ENCODE measurements at regions not wholly inside any gene's neighbourhood (a gene's known extent, or its start where the extent isn't known, plus 50 kb on each side); places are given as distances from the start of the nearest gene placed in this dataset.

GRCh38 chrX:33465137-33465536 lies 253.8 kb upstream of the DMD start:
- peak; percentile 16 for DNase-seq

DNA sequence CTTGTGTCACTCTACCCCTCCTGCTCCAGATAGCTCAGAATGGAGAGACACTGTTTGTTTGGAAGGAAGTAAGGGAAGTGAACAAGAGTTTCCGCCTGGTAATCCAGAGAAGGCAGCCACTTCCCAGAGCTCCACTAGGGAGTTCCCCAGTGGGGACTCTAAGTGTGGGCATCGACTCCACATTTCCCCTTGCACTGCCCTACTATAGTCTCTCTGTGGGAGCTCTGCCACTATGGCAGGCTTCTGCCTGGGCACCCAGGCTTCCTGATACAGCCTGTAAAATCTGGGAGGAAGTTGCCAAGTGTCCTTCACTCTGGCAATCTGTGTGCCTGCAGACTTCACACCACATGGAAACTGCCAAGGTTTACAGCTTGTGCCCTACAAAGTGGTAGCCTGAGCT lies 245.8 kb upstream of the DMD start:
- DNase-seq = no peak

GRCh38 chrX:33447285-33447684 lies 235.9 kb upstream of the DMD start:
- no peak for DNase-seq

GRCh38 chrX:33434256-33435092 lies 223.1 kb upstream of the DMD start:
- peak; percentile 63 for DNase-seq

GRCh38 chrX:33416273-33416805 lies 205.0 kb upstream of the DMD start:
- no peak for DNase-seq

GRCh38 chrX:33415459-33415858 lies 204.1 kb upstream of the DMD start:
- DNase-seq = no peak

DNA sequence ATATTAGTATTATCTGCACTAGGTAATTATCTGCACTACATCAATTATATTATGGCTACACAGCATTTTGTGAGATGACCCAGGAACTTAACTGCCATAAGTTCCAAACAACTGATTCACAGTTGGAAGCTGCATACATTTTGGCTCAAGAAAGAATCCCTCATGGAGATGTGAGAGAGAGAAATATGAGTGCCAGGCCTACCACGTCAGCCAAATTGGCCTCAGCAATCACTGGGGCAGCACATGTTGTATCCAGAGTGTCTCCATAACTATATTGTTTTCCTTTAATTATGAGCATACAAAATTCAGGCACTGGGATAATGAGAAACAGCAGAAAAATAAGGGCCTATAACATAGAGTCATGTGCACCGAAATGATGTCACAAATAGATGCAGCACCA lies 174.2 kb upstream of the DMD start:
- peak; percentile 67 for DNase-seq

DNA sequence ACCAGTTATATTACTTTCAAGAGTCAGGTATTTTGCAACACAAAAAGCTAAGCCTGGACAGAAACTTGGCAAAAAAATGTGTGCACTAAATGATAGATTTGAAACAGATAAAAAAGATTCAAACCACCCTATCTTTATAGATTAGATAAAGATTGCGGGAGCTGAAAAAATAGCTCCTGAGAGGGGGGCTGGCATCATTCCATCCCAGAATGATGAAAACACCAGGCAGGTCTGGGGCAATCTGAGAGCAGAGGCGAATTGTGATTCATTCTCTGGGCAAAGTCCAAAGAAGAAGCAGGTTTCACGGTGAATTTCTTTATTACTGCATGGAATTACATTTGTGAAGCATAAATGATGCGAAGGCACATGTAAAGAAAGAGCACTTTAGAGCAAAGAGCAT lies 168.5 kb upstream of the DMD start:
- no peak for DNase-seq

- DNase-seq = no peak
Measured at GRCh38 chrX:33357606-33358005, 146.3 kb upstream of the DMD start.

DNA sequence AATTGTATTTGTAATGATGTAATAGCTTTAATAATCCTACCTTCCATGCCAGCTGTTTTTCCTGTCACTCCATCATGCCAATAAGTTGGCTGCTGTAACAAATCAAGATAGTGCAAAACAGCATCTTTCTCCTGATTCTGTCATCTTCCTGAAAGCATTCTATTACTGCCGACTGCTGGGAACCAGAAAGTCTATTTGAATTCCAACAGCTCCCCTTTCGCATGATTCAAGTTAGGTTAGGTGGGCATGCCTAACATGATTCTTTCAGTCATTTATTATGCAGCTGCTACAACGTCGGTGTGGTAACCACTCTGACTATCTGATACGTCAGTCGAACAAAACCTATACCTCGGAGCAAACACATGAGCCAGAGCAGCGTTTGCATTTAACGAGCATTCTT lies 127.9 kb upstream of the DMD start:
- DNase-seq = peak; percentile 84

DNA sequence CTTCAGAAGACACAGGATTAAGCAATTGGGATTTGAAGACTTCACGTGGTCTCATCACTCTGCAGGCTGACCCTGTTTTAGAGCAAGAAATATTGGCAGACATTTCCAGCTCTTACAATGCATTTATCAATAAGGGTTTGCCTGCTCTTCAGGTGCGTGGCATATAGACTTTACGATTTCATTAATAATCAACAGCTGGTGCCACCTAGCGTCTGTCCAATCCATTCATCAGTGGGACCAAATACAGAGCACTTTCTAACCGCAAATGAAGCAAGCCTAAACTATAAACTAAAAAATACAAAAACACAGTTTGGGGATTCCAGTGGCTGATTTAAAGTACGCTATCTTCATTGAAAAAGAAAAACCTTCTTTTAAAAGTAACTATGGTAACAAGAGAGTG lies 125.4 kb upstream of the DMD start:
- peak; percentile 69 for DNase-seq

- no peak for DNase-seq
Measured at GRCh38 chrX:33333271-33333670, 121.9 kb upstream of the DMD start.

GRCh38 chrX:33330798-33331197 lies 119.4 kb upstream of the DMD start:
- DNase-seq = no peak

DNA sequence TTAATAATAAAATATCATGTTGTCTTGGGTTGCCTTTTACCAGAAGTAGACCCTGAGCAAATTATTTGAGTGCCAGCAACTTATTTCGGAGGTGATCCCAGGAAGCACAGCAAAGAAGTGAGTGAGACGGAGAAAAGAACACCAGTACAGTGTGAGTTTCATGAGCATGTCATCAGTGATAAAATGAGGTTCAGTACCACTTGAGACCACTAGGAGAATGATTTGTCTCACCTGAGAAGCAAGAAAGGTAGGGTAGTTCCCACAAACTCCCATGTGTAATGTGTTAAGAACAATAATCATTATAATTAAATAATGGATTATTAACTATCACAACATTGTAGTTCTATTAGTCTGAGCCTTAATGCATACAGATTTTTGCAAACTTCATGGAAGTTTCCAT lies 112.8 kb upstream of the DMD start:
- peak; percentile 7 for DNase-seq

- no peak for DNase-seq
Measured at GRCh38 chrX:33307911-33308354, 96.6 kb upstream of the DMD start.

DNA sequence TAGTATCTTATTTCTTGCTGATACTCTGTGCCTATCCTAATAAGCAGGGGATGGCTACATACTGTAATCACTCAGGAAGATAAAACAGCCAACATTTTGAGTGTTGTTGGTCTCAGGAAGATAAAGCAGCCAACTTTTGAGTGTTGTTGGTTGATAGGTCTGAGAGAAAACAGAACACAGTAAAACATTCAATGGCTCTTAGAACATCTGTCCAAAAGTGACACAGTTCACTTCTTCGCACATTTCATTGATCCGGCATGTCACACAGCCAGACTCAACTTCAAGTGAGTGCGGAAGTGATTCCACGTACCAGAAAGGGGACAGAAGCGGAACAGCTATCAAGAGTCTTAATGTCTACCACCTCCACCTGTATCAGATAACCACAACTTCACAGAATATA lies 87.3 kb upstream of the DMD start:
- no peak for DNase-seq

DNA sequence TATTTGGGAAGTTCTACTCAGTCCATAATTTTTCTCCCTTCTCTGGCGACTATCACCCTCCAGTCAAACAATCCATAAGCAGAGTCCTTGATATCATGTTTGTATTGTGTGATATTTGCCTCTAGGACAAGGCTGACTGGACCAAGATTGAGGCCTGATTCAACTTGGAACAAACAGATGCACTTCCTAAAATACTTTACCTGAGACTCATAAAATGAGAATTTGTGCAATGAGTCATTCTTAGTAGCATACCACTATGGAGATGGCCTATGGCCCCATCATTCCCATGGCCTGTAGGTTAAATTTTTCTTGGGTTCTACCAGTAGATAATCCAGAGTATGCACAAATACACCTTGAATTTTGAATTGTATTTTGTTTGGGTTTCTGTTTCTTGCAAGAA lies 74.2 kb upstream of the DMD start:
- DNase-seq = no peak

- DNase-seq = no peak
Measured at GRCh38 chrX:33277046-33277445, 65.7 kb upstream of the DMD start.

DNA sequence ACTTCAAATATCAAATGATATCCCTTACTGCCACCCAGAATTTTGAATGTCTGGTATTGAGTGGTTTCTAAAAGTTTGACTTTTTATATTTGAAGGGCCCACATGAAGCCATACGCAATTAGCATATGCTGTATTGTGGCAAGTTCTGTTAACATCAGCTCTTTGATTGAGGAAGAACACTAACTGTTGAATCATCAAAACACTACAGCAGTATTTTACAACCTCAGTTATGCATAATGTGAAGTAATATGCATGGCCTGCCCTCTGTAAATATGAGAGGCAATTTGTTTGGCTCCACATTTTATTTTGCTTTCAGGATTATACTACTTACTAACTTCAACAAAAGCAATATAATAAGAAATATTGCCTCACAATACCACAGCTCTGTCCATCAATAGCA lies 62.2 kb upstream of the DMD start:
- no peak for DNase-seq

- DNase-seq = no peak
Measured at GRCh38 chrX:33272986-33273385, 61.6 kb upstream of the DMD start.
